PC-3 (cell line): ENCODE measurements at regions not wholly inside any gene's neighbourhood (a gene's known extent, or its start where the extent isn't known, plus 50 kb on each side); places are given as distances from the start of the nearest gene placed in this dataset.

ENCODE experiments used
- CTCF ChIP-seq: fragments of 300-600 bp; sonication (generic); conservative IDR thresholded peaks from 2 replicates; pipeline ENCODE4 v1.5.1; 2017; ENCODE audit warnings: antibody characterized with exemption, low read depth, mild to moderate bottlenecking, low read length
- EZH2 ChIP-seq: fragments of 300-600 bp; sonication (generic); IDR thresholded peaks from one replicate; pipeline ENCODE4 v1.6.1; 2017; ENCODE audit warnings: antibody characterized with exemption, mild to moderate bottlenecking, low read length; ENCODE audit not compliant: unreplicated experiment

- TF ChIP-seq CTCF (no peak), EZH2 (no peak)
Measured at GRCh38 chr16:7772722-7773121, 440.1 kb downstream of the RBFOX1 start.
